ENCODE measurements at regions not wholly inside any gene's neighbourhood (a gene's known extent, or its start where the extent isn't known, plus 50 kb on each side); places are given as distances from the start of the nearest gene placed in this dataset.
"Not testable (repeated sequence)": the region's sequence is repeated elsewhere in the genome, so short reads cannot be mapped to it uniquely, and the experiment has no call there.

DNA sequence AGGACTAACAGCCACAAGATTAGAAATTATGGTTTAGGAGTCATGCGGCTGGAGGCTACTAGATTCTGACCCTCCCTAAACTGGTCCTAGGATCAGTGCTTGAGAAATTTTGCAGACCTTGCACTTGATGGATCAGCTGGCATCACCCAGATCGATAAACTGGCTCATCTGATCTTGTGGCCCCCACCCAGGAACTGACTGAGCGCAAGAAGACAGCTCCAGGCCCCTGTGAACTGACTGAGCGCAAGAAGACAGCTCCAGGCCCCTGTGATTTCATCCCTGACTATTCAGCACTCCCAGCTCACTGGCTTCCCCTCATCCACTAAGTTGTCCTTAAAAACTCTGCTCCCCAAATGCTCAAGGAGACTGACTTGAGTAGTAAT, 67.8 kb downstream of the MRPL36 start:
- not testable (repeated sequence) for DNase-seq (ENCODE audit: extremely low read depth in 1 of 2, low read depth in 1 of 2)

DNA sequence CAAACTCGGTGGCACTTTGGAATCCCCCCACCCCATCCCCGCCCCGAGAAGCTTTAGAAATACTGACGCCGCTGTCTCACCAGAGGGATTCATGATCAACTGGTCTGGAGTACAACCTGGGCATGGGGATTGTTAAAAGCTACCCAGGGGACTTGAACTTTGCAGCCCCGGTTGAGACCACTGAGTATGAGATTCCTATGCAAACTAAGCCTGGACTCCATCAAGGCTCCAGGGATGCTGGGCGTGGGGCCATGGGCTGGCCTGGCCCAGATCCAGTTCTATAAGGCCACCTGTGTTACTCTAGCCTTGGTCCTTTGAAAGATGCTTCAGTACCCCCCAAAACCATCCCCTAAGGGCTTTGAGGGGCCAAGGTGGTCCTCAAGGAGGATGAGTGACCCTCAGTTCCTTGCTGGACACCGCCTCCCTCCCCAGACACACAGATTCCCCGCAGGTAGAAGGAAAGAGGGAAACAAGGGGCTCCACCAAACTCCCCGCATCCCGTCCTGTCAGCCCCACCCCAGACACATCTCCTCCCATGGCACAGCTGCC, 68.5 kb downstream of the MRPL36 start:
- no peak for DNase-seq (ENCODE audit: extremely low read depth in 1 of 2, low read depth in 1 of 2)

- no peak for DNase-seq (ENCODE audit: extremely low read depth in 1 of 2, low read depth in 1 of 2)
Observed at GRCh38 chr5:1730487-1730847, 69.2 kb downstream of the MRPL36 start.

DNA sequence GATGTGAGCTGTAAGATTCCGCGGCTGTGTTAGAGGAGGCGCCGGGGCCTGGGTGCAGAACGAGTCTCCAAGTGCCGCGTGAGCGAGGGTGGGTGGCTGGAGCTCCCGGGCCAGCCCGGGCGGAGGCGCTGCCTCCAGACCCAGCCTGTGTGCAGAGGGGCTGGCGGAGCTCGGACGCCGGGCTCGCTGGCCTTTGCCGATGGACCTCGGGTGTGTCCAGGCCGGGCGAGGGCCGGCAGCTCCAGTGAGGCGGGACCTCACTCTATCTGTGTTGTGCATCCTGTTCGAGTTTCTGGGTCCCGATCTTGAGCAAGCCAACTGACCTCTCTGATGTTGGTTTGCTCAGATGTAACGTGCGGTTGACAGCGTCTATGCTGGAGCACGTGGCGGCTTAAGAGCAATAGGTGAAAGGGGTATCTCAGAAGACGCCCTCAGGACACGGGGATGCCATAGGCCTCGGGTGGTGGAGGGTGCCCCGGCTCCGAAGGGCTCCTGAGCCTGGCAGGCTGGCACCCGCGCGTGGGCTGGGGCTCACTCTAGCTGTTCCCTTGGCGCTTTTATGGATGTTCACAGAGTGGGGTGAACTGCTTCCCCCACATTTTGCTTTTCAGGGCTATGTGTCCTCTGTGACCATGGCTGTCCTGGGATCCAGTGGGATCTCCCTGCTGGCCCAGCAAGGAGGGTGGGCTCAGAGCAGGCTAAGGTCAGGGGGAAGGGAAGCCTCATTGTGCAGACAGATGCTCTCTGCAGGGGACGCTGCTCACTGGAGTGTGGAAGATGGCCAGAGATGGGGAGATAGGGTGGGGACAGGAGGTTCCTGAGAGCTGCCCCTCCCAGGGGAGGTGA, 69.8 kb downstream of the MRPL36 start:
- no peak for DNase-seq (ENCODE audit: extremely low read depth in 1 of 2, low read depth in 1 of 2)

- DNase-seq (ENCODE audit: extremely low read depth in 1 of 2, low read depth in 1 of 2): no peak
Observed at GRCh38 chr5:1728846-1729245, 70.8 kb downstream of the MRPL36 start.

GRCh38 chr5:1727571-1727970, 72.1 kb downstream of the MRPL36 start:
- DNase-seq (ENCODE audit: extremely low read depth in 1 of 2, low read depth in 1 of 2): no peak

DNA sequence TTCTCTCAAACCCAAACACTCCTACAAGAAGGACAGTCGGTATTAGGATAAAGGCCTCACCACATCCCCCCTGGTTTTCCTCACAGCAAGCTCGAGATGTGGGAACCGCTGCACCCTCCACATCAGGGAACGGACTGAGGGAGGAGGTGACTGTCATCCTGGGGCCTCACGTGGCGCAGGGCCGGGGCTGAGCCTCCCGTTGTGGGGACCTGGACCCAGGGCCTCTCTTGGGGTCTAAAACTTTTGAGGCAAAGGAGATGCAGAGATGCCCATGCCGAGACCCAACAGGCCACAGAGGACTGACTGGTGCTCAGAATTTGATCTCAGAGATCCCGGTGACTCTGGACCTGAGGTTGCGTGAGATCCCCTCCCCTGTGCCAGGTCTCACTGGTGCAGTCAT, 72.7 kb downstream of the MRPL36 start:
- DNase-seq (ENCODE audit: extremely low read depth in 1 of 2, low read depth in 1 of 2): no peak

- no peak for DNase-seq (ENCODE audit: extremely low read depth in 1 of 2, low read depth in 1 of 2)
Observed at GRCh38 chr5:1726469-1726865, 73.2 kb downstream of the MRPL36 start.

DNA sequence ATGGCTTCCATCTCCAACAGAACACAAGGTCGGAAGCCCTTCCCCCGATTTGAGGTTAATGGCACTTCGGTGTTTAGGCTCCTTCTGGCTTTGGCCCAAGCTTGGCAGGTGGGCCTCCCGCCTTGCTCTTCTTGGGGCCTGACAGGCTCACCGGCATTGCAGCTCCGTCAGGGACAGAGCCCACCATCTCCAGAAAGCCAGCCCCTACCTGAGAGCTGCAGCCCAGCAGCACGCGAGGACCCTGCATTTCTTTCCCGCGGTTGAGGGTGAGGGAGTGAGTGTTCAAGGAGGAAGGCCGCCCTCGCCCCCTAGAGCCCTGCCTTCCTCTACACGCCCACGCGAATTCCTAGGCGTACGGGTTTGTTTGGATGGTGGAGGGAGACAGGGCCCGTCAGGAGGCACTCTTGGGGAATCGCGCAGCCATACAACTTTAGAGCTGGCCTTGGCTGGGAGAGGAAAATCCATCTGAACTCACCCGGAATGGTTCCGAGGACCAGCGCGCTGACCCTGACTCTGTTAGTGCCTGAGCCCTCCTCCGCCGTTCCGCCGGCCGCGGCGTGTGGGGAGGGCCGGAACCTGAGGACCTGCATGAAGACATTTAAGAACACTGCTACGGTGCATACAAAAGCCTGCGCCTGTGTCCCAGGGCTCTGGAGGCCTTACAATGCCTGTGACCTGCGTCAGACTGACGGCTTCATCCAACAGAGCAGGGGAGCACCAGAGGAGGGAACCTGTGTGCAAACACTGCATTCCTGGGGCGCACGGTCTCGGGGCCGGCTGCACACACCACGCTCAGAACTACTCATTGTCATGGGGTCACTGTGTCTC, 73.8 kb downstream of the MRPL36 start:
- no peak for DNase-seq (ENCODE audit: extremely low read depth in 1 of 2, low read depth in 1 of 2)

GRCh38 chr5:1724822-1725602, 74.6 kb downstream of the MRPL36 start:
- no peak for DNase-seq (ENCODE audit: extremely low read depth in 1 of 2, low read depth in 1 of 2)

DNA sequence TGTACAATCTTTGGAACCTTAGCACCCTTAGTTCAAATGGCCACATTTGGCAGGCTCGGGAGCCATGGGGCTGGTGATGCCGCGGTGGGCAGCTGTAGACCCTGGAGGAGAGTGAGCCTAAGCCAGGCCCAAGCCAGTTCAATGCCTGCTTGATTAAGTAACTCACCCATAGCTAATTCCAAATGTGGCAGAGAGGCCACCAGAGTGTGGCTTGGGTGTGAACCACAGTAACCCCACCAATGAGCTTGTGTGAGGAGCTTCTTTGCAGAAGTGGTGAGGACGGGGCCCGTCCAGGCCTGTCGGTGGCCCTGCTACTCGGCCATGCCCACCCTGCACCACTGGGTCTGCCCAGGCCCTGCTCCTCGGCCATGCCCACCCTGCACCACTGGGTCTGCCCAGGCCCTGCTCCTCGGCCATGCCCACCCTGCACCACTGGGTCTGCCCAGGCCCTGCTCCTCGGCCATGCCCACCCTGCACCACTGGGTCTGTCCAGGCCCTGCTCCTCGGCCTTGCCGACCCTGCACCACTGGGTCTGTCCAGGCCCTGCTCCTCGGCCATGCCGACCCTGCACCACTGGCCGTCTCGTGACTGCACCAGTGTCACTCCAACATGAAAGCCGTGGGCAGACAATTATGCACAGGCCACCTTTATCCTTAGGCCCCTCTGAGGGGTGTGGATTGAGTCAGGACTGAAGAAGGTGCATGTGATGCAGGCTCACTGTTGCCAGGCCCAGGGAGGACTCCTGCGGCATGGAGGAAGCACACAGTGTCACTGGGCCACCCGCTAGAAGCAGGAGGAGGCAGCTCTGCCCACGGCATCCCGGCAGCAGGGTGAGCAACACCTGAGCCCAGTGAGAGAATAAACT, 75.4 kb downstream of the MRPL36 start:
- no peak for DNase-seq (ENCODE audit: extremely low read depth in 1 of 2, low read depth in 1 of 2)

DNA sequence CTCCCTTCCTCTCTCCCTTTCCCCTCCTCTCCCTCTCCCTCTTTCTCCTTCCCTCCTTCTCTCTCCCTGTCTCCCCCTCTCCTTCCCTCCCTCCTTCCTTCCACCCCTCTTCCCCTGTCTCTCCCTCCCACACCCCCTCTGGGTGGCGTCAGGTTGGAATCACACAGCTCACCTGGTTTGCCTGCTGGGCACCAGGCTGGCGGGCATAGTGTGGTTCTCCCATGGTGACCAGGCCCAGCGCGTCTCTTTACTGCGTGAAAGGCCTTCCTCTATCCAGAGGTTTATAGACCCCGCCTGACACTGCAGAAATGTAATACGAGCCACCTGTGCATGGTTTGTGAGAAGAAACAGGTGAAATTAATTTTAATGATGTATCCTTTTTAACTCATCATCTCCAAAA, 76.2 kb downstream of the MRPL36 start:
- no peak for DNase-seq (ENCODE audit: extremely low read depth in 1 of 2, low read depth in 1 of 2)

- DNase-seq (ENCODE audit: extremely low read depth in 1 of 2, low read depth in 1 of 2): no peak
Observed at GRCh38 chr5:1722877-1723276, 76.8 kb downstream of the MRPL36 start.

DNA sequence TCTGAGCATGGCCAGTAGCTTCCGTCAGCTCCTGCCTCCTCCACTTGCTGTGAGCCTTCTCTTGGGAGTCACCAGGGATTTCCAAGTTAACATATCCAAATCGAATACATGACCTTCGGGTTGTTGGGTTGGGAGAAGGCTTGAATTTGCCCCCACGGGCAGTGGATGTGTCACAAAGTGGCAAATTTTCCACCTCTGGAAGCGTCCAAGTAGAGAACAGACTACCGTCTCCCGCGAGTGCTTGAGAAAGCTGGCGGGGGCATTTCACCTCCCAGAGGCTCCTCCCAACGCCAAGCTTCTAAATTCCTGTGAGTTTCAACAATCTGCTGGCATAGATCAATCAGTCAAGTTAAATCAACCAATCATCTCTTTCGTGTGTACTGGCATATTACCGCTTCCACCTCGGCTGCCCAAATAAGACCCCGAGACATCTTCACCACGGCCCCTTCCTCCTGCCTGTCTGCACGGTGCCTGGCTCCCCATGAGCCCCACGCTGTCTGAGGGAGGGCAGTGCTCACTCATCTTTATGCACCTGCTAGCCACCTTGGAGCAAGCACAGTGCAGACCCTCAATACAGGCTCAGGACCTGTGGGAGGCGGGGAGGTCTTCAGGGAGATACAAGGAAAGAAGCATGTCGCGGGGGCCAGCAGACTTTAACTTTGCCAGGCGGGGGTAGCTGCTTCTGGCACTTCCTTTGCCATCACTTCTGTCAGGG, 79.1 kb downstream of the MRPL36 start:
- no peak for DNase-seq (ENCODE audit: extremely low read depth in 1 of 2, low read depth in 1 of 2)

DNA sequence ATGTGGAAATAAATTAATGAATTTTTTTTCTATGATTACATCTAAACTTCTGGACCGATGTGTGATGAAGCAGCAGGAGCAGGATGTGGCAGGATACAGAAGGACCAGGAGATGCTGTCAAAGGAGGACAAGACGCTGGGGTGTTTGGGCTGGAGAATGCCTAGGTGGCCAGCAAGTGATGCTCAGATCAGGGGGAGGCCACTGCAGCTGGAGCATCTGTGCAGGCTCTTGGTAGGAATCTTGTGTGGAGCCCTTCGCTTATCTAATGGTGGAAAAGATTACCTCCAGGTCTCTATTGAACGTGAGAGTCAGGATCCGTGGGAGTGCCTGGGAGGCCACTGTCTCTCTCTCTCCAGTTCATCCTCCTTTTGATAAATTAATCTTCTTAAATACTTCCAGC, 79.8 kb downstream of the MRPL36 start:
- DNase-seq (ENCODE audit: extremely low read depth in 1 of 2, low read depth in 1 of 2): no peak

DNA sequence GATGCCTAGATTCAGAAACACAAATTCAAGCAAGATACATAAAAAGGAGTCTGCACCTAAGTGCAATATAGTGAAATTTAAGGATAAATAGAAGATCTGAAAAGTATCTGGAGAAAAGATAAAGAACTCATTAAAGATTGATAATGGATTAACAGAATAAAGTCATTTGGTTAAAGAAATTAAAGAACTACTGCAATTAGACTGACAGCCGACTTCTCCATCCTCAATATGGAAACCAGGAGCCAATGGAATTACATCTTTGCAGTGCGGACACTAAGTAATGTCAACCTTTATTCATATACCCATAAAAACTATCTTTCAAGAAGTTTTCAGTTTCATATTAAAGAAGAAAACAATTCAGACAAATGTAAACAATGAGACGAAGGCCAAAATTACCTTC, 81.0 kb downstream of the MRPL36 start:
- DNase-seq (ENCODE audit: extremely low read depth in 1 of 2, low read depth in 1 of 2): no peak

DNA sequence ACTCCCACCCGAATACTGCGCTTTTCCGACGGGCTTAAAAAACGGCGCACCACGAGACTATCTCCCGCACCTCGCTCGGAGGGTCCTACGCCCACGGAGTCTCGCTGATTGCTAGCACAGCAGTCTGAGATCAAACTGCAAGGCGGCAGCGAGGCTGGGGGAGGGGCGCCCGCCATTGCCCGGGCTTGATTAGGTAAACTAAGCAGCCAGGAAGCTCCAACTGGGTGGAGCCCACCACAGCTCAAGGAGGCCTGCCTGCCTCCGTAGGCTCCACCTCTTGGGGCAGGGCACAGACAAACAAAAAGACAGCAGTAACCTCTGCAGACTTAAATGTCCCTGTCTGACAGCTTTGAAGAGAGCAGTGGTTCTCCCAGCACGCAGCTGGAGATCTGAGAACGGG, 89.5 kb downstream of the MRPL36 start:
- not testable (repeated sequence) for DNase-seq (ENCODE audit: extremely low read depth in 1 of 2, low read depth in 1 of 2)

GRCh38 chr5:1709171-1709803, 90.3 kb downstream of the MRPL36 start:
- DNase-seq (ENCODE audit: extremely low read depth in 1 of 2, low read depth in 1 of 2): no peak

DNA sequence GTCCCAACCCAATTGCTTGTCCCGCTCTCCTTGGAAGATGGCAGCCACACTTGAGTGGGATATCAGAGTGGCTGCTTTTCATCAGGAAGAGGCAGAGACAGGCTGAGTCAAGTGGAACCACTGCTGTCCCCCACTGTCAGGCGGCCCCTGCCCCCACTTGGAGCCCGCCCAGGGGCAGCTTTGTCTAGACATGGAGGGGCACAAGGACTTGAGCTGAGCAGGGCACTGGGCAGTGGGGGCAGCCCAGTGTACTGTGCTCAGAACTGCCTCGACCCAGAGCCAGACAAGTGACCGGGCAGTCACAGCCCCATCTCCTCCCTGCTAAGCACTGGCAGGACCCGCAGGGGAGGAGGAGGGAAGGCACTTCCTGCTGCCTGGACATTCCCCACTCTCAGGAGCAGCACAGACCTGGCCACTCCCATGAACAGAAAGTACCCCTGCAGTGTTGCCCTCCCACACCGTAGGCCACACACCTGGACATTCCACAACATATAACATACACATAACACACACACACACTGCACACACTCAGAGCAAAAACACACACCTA, 91.0 kb downstream of the MRPL36 start:
- no peak for DNase-seq (ENCODE audit: extremely low read depth in 1 of 2, low read depth in 1 of 2)
